ENCODE measurements at regions not wholly inside any gene's neighbourhood (a gene's known extent, or its start where the extent isn't known, plus 50 kb on each side); places are given as distances from the start of the nearest gene placed in this dataset.

DNA sequence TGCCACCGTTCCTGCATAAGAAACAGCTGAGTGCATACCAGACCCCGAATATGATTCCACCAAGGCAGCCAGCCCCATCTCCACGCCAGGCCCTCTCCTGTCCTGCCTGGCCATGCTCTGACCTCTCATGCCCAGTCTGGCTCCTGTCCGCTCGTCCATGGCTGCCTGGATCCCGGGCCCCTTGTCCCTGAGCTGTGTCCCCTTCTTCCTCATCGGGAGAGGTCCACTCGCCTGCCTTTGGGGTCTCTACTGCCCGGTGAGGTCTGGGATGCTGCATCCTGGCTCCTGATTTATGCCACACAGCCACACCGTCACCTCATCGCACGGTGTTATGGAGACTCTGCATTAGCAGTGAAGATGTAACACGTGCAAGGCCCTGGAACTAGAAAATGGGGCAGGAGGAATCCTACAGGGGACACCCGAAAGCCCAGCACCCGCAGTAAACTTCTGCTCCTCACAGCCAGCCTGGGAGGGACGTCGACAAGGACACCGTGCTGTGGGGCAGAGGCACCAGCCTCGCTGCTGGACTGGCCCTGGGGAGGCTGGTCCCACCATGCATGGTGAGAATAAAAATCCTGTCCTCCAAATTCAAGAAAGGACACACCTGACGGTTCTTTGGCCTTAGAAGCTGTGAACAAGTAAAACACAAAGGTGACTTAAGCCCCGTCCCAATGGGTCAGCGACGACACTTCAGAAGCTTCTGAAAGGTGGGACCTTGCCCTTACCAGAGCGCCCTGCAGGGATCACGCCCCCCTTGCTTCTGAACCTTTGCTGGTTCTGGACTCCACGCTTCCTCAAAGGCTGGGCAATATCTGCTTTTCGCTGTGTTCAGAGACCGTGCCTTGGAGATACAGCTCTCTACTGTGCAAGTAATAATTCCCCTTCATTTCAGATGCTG lies 103.0 kb downstream of the DLL1 start:
- TF ChIP-seq, protein P1, sequence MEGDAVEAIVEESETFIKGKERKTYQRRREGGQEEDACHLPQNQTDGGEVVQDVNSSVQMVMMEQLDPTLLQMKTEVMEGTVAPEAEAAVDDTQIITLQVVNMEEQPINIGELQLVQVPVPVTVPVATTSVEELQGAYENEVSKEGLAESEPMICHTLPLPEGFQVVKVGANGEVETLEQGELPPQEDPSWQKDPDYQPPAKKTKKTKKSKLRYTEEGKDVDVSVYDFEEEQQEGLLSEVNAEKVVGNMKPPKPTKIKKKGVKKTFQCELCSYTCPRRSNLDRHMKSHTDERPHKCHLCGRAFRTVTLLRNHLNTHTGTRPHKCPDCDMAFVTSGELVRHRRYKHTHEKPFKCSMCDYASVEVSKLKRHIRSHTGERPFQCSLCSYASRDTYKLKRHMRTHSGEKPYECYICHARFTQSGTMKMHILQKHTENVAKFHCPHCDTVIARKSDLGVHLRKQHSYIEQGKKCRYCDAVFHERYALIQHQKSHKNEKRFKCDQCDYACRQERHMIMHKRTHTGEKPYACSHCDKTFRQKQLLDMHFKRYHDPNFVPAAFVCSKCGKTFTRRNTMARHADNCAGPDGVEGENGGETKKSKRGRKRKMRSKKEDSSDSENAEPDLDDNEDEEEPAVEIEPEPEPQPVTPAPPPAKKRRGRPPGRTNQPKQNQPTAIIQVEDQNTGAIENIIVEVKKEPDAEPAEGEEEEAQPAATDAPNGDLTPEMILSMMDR (IDR thresholded peaks at IDR 0.05; ENCODE audit: poor library complexity): no peak
- TF ChIP-seq EZH2 (IDR thresholded peaks at IDR 0.05; ENCODE audit: borderline replicate concordance) (no peak), EZH2phosphoT487 (IDR thresholded peaks at IDR 0.05; ENCODE audit: low read depth, severe bottlenecking, unreplicated experiment) (no peak)
